ENCODE measurements at regions not wholly inside any gene's neighbourhood (a gene's known extent, or its start where the extent isn't known, plus 50 kb on each side); places are given as distances from the start of the nearest gene placed in this dataset.

DNA sequence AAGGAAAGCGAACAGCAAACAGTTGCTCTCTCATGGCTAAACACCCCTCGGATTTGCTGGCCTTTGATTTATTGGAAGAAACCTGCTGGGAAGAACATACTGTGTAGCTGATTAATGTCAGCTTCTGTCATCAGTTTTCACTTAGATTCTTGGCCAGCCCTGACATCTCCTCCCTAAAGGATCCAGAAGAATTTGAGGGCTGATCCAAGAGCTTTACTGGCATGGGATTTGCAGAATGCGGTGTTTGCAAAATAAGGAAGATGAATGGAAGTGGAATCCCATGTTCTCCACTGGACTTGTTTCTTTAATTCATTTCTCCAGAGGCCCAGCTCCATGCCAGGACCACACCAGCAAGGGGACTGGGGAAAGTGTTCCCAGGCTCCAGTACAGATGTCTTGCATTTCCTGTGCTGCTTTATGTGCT, 80.5 kb downstream of the RDH14 start:
- DNase-seq (ENCODE audit: low spot score in 2 of 2), result no peak
- Histone ChIP-seq H3K36me3 (no peaks in the 10 kb centered on the region), H3K27ac (peak overlapping the region in 1 of 2 donors; percentile 55)

DNA sequence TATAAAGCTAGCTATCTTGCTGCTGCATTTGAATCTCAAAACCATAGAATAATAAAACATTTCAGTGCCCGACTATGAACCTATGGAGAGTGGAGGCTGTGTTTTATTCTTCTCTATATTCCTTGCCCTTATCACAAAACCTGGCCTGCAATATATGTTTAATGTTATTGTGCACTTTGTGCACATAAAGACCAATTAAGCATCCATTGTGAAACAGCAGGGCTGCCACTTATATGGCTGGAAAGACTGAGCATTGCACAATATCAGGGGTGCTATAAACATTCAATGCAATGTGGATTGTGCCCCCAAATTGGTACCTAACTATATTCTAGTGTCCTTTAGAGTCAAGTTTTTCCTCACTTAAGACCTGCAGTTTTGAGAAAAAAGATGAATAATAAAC, 83.2 kb downstream of the RDH14 start:
- intact Hi-C loops (cut with DNase I; ENCODE audit: low total_unique reads), result loop anchor here (5.0 kb wide), 1 partner anchor 75 kb away; no protein-coding TSS in a partner anchor
- Histone ChIP-seq H3K27ac (no peak overlapping the region), H3K4me1 (no peaks in the 10 kb centered on the region), H3K9me3 (no peaks in the 10 kb centered on the region), H3K36me3 (no peaks in the 10 kb centered on the region), H3K4me3 (no peak overlapping the region), H3K27me3 (no peaks in the 10 kb centered on the region)
- TF ChIP-seq, protein P1, sequence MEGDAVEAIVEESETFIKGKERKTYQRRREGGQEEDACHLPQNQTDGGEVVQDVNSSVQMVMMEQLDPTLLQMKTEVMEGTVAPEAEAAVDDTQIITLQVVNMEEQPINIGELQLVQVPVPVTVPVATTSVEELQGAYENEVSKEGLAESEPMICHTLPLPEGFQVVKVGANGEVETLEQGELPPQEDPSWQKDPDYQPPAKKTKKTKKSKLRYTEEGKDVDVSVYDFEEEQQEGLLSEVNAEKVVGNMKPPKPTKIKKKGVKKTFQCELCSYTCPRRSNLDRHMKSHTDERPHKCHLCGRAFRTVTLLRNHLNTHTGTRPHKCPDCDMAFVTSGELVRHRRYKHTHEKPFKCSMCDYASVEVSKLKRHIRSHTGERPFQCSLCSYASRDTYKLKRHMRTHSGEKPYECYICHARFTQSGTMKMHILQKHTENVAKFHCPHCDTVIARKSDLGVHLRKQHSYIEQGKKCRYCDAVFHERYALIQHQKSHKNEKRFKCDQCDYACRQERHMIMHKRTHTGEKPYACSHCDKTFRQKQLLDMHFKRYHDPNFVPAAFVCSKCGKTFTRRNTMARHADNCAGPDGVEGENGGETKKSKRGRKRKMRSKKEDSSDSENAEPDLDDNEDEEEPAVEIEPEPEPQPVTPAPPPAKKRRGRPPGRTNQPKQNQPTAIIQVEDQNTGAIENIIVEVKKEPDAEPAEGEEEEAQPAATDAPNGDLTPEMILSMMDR (IDR thresholded peaks at IDR 0.05), result no peak
- TF ChIP-seq POLR2AphosphoS5 (IDR thresholded peaks at IDR 0.05) (no peak), POLR2A (IDR thresholded peaks at IDR 0.05) (no peak)
- no peak for DNase-seq (ENCODE audit: low spot score in 2 of 2)

More for the DNA sequence above, 80.5 kb downstream of the RDH14 start:
- Histone ChIP-seq H3K4me3 (no peak overlapping the region), H3K4me1 (no peaks in the 10 kb centered on the region), H3K27me3 (no peaks in the 10 kb centered on the region), H3K9me3 (no peaks in the 10 kb centered on the region)
- intact Hi-C loops (cut with DNase I; ENCODE audit: low total_unique reads), result loop anchor here (5.0 kb wide), 1 partner anchor 78 kb away; no protein-coding TSS in a partner anchor
- TF ChIP-seq POLR2AphosphoS5 (IDR thresholded peaks at IDR 0.05), result peak in 2 of 3 donors; percentile 9 to 74
- TF ChIP-seq, protein P1 (IDR thresholded peaks at IDR 0.05), result no peak

DNA sequence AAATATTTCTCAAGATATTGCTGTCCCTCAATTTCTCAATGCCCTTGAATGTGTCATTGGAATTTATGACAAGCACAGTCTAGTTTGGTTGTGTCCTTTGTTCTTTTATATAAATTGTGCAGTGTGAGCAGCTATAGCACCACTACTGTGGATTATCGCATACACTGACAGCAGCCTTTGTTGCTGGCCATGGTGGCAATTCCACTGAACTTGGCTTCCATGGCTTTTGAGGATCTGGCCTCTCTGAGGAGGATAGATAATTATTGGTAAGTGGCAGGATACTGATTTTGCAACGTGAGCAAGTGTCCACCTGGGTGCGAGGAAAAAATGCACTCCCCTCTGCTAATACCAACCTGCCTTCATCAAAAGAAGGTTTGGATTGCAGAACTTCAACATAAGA, 84.0 kb downstream of the RDH14 start:
- TF ChIP-seq, protein P1 (IDR thresholded peaks at IDR 0.05), result no peak
- TF ChIP-seq POLR2A (IDR thresholded peaks at IDR 0.05) (no peak), POLR2AphosphoS5 (IDR thresholded peaks at IDR 0.05) (no peak)
- DNase-seq (ENCODE audit: low spot score in 2 of 2), result no peak
- Histone ChIP-seq H3K36me3 (no peaks in the 10 kb centered on the region), H3K27ac (peak overlapping the region in 1 of 2 donors; percentile 19), H3K27me3 (no peaks in the 10 kb centered on the region), H3K4me3 (no peak overlapping the region), H3K9me3 (no peaks in the 10 kb centered on the region), H3K4me1 (no peaks in the 10 kb centered on the region)
- intact Hi-C loops (cut with DNase I; ENCODE audit: low total_unique reads), result loop anchor here (5.0 kb wide), 1 partner anchor 74 kb away; no protein-coding TSS in a partner anchor

DNA sequence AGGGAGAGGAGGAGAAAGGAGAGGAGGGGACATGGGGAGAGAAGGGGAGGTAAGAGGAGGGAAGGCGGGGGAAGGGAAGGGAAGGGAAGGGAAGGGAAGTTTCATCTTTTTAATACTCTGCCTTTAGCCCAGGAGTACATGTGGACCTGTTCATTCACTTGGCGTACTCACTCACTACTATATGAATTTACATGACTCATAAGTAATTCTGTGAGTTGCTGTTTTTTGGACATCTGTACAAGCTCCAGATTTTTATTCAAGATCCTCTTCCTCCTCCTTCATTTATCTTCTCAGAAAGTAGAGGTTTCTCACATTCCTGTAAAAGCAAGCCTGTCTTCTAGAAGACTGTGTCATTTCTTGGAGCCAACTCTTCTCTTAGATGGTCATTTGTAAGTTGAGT, 84.6 kb downstream of the RDH14 start:
- Histone ChIP-seq H3K27me3 (no peaks in the 10 kb centered on the region), H3K27ac (peak overlapping the region; percentile 28 to 50), H3K4me1 (no peaks in the 10 kb centered on the region), H3K4me3 (no peak overlapping the region), H3K9me3 (no peaks in the 10 kb centered on the region), H3K36me3 (no peaks in the 10 kb centered on the region)
- intact Hi-C loops (cut with DNase I; ENCODE audit: low total_unique reads), result loop anchor here (5.0 kb wide), 1 partner anchor 74 kb away; no protein-coding TSS in a partner anchor
- no peak for DNase-seq (ENCODE audit: low spot score in 2 of 2)
- TF ChIP-seq POLR2A (IDR thresholded peaks at IDR 0.05) (no peak), POLR2AphosphoS5 (IDR thresholded peaks at IDR 0.05) (no peak)
- TF ChIP-seq, protein P1 (IDR thresholded peaks at IDR 0.05), result no peak

DNA sequence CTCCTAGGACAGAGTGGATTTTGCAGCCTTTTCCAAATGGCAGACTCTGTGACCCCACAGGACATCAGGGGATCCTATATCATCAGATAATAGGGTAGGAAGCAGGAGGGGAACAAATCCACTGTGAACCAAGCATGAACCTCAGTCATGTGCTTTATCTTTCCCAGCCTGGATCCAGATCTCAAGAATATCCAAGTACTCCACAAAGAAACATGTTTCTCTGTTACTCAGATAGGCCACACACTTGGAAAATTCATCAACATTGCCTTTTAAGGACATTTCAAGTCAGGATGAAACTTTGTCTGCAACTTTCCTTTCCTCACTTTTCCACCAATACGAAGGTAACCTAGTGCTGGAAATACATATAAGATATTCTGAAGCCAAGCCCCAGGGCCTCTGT, 85.8 kb downstream of the RDH14 start:
- peak overlapping the region in 1 of 2 donors; percentile 63 for H3K27ac ChIP-seq
- TF ChIP-seq, protein P1 (IDR thresholded peaks at IDR 0.05), result no peak
- H3K4me1 ChIP-seq, result no peaks in the 10 kb centered on the region
- intact Hi-C loops (cut with DNase I; ENCODE audit: low total_unique reads), result loop anchor here (5.0 kb wide), 1 partner anchor 72 kb away; no protein-coding TSS in a partner anchor
- no peaks in the 10 kb centered on the region for H3K27me3 ChIP-seq
- no peaks in the 10 kb centered on the region for H3K9me3 ChIP-seq
- H3K4me3 ChIP-seq, result no peak overlapping the region
- no peak for DNase-seq (ENCODE audit: low spot score in 2 of 2)
- no peaks in the 10 kb centered on the region for H3K36me3 ChIP-seq

All from breast epithelium (tissue), 4 donors.